ENCODE measurements at regions not wholly inside any gene's neighbourhood (a gene's known extent, or its start where the extent isn't known, plus 50 kb on each side); places are given as distances from the start of the nearest gene placed in this dataset.

- no peaks in the 10 kb centered on the region for H3K27me3 ChIP-seq (ENCODE audit: control insufficient read depth in 1 of 2, insufficient read depth in 1 of 2, low read length in 2 of 2)
- no peak overlapping the region for H2BK120ac ChIP-seq (ENCODE audit: low read depth, low read length)
- no peak for DNase-seq
- H2BK5ac ChIP-seq (ENCODE audit: low read depth, low read length, poor library complexity, severe bottlenecking): no peak overlapping the region
- no peak overlapping the region for H4K8ac ChIP-seq (ENCODE audit: low read length)
- H3K4ac ChIP-seq (ENCODE audit: low read depth in 1 of 2, low read length in 2 of 2): no peak overlapping the region
- H3K36me3 ChIP-seq (ENCODE audit: control insufficient read depth in 1 of 2, insufficient read depth in 2 of 2, low read depth in 1 of 2, low read length in 2 of 2): no peaks in the 10 kb centered on the region
- H2BK15ac ChIP-seq (ENCODE audit: low read depth, poor library complexity, severe bottlenecking): no peak overlapping the region
- no peak overlapping the region for H2AK5ac ChIP-seq (ENCODE audit: low read length, severe bottlenecking)
- no peak overlapping the region for H3K23ac ChIP-seq (ENCODE audit: low read length in 2 of 2)
- H3K4me2 ChIP-seq (ENCODE audit: low read length, poor library complexity, severe bottlenecking): no peak overlapping the region
- peaks cover 9% of the 10 kb centered on the region for H3K9me3 ChIP-seq (ENCODE audit: control insufficient read depth, low read length)
- H3K27ac ChIP-seq (ENCODE audit: low read length, poor library complexity, severe bottlenecking): no peak overlapping the region
- no peak overlapping the region for H3K9ac ChIP-seq (ENCODE audit: low read length)
- H4K91ac ChIP-seq (ENCODE audit: low read length): no peak overlapping the region
- no peaks in the 10 kb centered on the region for H3K79me1 ChIP-seq (replicated peaks; ENCODE audit: low read length, poor library complexity, severe bottlenecking)
- no peak overlapping the region for H3K4me3 ChIP-seq (ENCODE audit: insufficient read depth in 1 of 2, low read depth in 1 of 2, low read length in 2 of 2)
- no peak overlapping the region for H2BK12ac ChIP-seq (ENCODE audit: low read length in 2 of 2)
- no peak overlapping the region for H2AFZ ChIP-seq (ENCODE audit: low read depth, low read length)
- 65% methylated on average over 10 of the region's 14 CpGs for WGBS
- H3K4me1 ChIP-seq (ENCODE audit: control insufficient read depth, insufficient read depth, low read depth, low read length): peaks cover 5% of the 10 kb centered on the region
- H3K18ac ChIP-seq (ENCODE audit: low read depth in 1 of 2, low read length in 2 of 2): no peak overlapping the region
- no peak overlapping the region for H3K14ac ChIP-seq (ENCODE audit: low read length in 2 of 2)
These were observed 170.7 kb upstream of the PPP2R2D start for GRCh38 chr10:131729938-131730660.

GRCh38 chr10:131730771-131731497 lies 169.9 kb upstream of the PPP2R2D start:
- H2BK120ac ChIP-seq (ENCODE audit: low read depth, low read length): no peak overlapping the region
- no peaks in the 10 kb centered on the region for H3K27me3 ChIP-seq (ENCODE audit: control insufficient read depth in 1 of 2, insufficient read depth in 1 of 2, low read length in 2 of 2)
- no peak overlapping the region for H3K23ac ChIP-seq (ENCODE audit: low read length in 2 of 2)
- H2AK5ac ChIP-seq (ENCODE audit: low read length, severe bottlenecking): no peak overlapping the region
- H3K9me3 ChIP-seq (ENCODE audit: control insufficient read depth, low read length): peaks cover 9% of the 10 kb centered on the region
- H3K9ac ChIP-seq (ENCODE audit: low read length): no peak overlapping the region
- no peaks in the 10 kb centered on the region for H3K36me3 ChIP-seq (ENCODE audit: control insufficient read depth in 1 of 2, insufficient read depth in 2 of 2, low read depth in 1 of 2, low read length in 2 of 2)
- no peak overlapping the region for H3K27ac ChIP-seq (ENCODE audit: low read length, poor library complexity, severe bottlenecking)
- no peak overlapping the region for H3K4me2 ChIP-seq (ENCODE audit: low read length, poor library complexity, severe bottlenecking)
- H2AFZ ChIP-seq (ENCODE audit: low read depth, low read length): no peak overlapping the region
- no peak overlapping the region for H3K14ac ChIP-seq (ENCODE audit: low read length in 2 of 2)
- no peak overlapping the region for H4K91ac ChIP-seq (ENCODE audit: low read length)
- H3K18ac ChIP-seq (ENCODE audit: low read depth in 1 of 2, low read length in 2 of 2): no peak overlapping the region
- no peak overlapping the region for H4K8ac ChIP-seq (ENCODE audit: low read length)
- no peak overlapping the region for H3K4ac ChIP-seq (ENCODE audit: low read depth in 1 of 2, low read length in 2 of 2)
- no peak overlapping the region for H2BK15ac ChIP-seq (ENCODE audit: low read depth, poor library complexity, severe bottlenecking)
- H2BK5ac ChIP-seq (ENCODE audit: low read depth, low read length, poor library complexity, severe bottlenecking): no peak overlapping the region
- H2BK12ac ChIP-seq (ENCODE audit: low read length in 2 of 2): no peak overlapping the region
- DNase-seq: no peak
- no peaks in the 10 kb centered on the region for H3K79me1 ChIP-seq (replicated peaks; ENCODE audit: low read length, poor library complexity, severe bottlenecking)
- 78% methylated on average over 17 of the region's 18 CpGs for WGBS
- no peak overlapping the region for H3K4me3 ChIP-seq (ENCODE audit: insufficient read depth in 1 of 2, low read depth in 1 of 2, low read length in 2 of 2)
- peaks cover 5% of the 10 kb centered on the region for H3K4me1 ChIP-seq (ENCODE audit: control insufficient read depth, insufficient read depth, low read depth, low read length)

DNA sequence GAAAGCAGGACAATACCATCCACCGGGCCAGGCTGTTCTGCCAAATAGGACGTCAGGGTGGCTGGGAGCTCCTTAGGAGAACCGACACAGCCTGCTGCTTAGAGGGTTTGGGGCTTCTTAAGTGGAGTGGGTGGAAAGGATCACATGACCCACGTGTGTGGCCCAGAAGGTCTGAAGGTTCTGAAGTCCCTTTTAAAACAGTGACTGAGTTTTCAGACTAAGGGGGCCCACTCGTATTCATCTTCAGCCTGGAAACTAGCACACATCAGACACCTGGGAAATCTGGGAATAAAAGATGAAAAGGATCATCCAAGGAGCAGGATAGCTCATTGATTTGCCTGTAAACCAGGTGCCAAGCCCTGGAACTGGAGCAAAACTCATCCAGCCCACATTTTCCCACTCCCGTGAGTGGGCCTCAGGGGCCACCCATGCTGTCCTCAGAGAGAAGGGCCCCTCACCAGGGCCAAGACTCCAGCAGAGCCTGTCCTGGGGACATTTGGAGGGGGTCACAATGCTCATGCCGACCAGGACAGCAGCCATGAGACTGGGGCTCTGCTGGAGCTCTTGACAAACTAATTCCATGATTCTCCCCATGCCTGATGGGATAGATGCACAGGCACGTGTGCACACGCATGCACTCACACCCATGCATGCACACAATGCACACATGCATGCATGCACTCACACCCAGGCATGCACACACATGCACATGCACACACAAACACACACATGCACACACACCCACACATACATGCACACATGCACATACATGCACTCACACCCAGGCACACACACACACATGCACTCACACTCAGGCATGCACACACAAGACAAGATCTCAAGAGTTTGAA lies 168.8 kb upstream of the PPP2R2D start:
- Histone ChIP-seq H2BK12ac (ENCODE audit: low read length in 2 of 2) (no peak overlapping the region), H3K27ac (ENCODE audit: low read length, poor library complexity, severe bottlenecking) (no peak overlapping the region), H2BK15ac (ENCODE audit: low read depth, poor library complexity, severe bottlenecking) (no peak overlapping the region), H3K14ac (ENCODE audit: low read length in 2 of 2) (no peak overlapping the region), H3K4me2 (ENCODE audit: low read length, poor library complexity, severe bottlenecking) (no peak overlapping the region), H3K23ac (ENCODE audit: low read length in 2 of 2) (no peak overlapping the region), H3K9me3 (ENCODE audit: control insufficient read depth, low read length) (peaks cover 9% of the 10 kb centered on the region), H2BK120ac (ENCODE audit: low read depth, low read length) (no peak overlapping the region), H3K18ac (ENCODE audit: low read depth in 1 of 2, low read length in 2 of 2) (no peak overlapping the region), H2BK5ac (ENCODE audit: low read depth, low read length, poor library complexity, severe bottlenecking) (no peak overlapping the region), H2AFZ (ENCODE audit: low read depth, low read length) (no peak overlapping the region), H4K8ac (ENCODE audit: low read length) (no peak overlapping the region), H3K4me3 (ENCODE audit: insufficient read depth in 1 of 2, low read depth in 1 of 2, low read length in 2 of 2) (no peak overlapping the region), H3K79me1 (replicated peaks; ENCODE audit: low read length, poor library complexity, severe bottlenecking) (no peaks in the 10 kb centered on the region), H4K91ac (ENCODE audit: low read length) (no peak overlapping the region), H3K4me1 (ENCODE audit: control insufficient read depth, insufficient read depth, low read depth, low read length) (peaks cover 5% of the 10 kb centered on the region), H3K27me3 (ENCODE audit: control insufficient read depth in 1 of 2, insufficient read depth in 1 of 2, low read length in 2 of 2) (no peaks in the 10 kb centered on the region), H3K4ac (ENCODE audit: low read depth in 1 of 2, low read length in 2 of 2) (no peak overlapping the region), H3K9ac (ENCODE audit: low read length) (no peak overlapping the region), H2AK5ac (ENCODE audit: low read length, severe bottlenecking) (no peak overlapping the region), H3K36me3 (ENCODE audit: control insufficient read depth in 1 of 2, insufficient read depth in 2 of 2, low read depth in 1 of 2, low read length in 2 of 2) (no peaks in the 10 kb centered on the region)
- 67% methylated on average over 9 of the region's 9 CpGs for WGBS
- no peak for DNase-seq

GRCh38 chr10:131732631-131733127 lies 168.1 kb upstream of the PPP2R2D start:
- Histone ChIP-seq H3K4me3 (ENCODE audit: insufficient read depth in 1 of 2, low read depth in 1 of 2, low read length in 2 of 2) (no peak overlapping the region), H4K8ac (ENCODE audit: low read length) (no peak overlapping the region), H3K9me3 (ENCODE audit: control insufficient read depth, low read length) (peaks cover 9% of the 10 kb centered on the region), H2BK120ac (ENCODE audit: low read depth, low read length) (no peak overlapping the region), H3K27me3 (ENCODE audit: control insufficient read depth in 1 of 2, insufficient read depth in 1 of 2, low read length in 2 of 2) (no peaks in the 10 kb centered on the region), H2AK5ac (ENCODE audit: low read length, severe bottlenecking) (no peak overlapping the region), H3K18ac (ENCODE audit: low read depth in 1 of 2, low read length in 2 of 2) (no peak overlapping the region), H3K14ac (ENCODE audit: low read length in 2 of 2) (no peak overlapping the region), H4K91ac (ENCODE audit: low read length) (no peak overlapping the region), H3K9ac (ENCODE audit: low read length) (no peak overlapping the region), H2BK12ac (ENCODE audit: low read length in 2 of 2) (no peak overlapping the region), H3K36me3 (ENCODE audit: control insufficient read depth in 1 of 2, insufficient read depth in 2 of 2, low read depth in 1 of 2, low read length in 2 of 2) (no peaks in the 10 kb centered on the region), H3K4me2 (ENCODE audit: low read length, poor library complexity, severe bottlenecking) (no peak overlapping the region), H3K79me1 (replicated peaks; ENCODE audit: low read length, poor library complexity, severe bottlenecking) (no peaks in the 10 kb centered on the region), H2BK15ac (ENCODE audit: low read depth, poor library complexity, severe bottlenecking) (no peak overlapping the region), H3K27ac (ENCODE audit: low read length, poor library complexity, severe bottlenecking) (no peak overlapping the region), H3K23ac (ENCODE audit: low read length in 2 of 2) (no peak overlapping the region), H2AFZ (ENCODE audit: low read depth, low read length) (no peak overlapping the region), H3K4me1 (ENCODE audit: control insufficient read depth, insufficient read depth, low read depth, low read length) (peaks cover 5% of the 10 kb centered on the region), H3K4ac (ENCODE audit: low read depth in 1 of 2, low read length in 2 of 2) (no peak overlapping the region), H2BK5ac (ENCODE audit: low read depth, low read length, poor library complexity, severe bottlenecking) (no peak overlapping the region)
- 83% methylated on average over 5 of the region's 5 CpGs for WGBS
- no peak for DNase-seq
